Epithelial cell of proximal tubule (primary cell): ENCODE measurements at regions not wholly inside any gene's neighbourhood (a gene's known extent, or its start where the extent isn't known, plus 50 kb on each side); places are given as distances from the start of the nearest gene placed in this dataset.
"Not testable (repeated sequence)": the region's sequence is repeated elsewhere in the genome, so short reads cannot be mapped to it uniquely, and the experiment has no call there.

ENCODE experiments used
- DNase-seq: peaks from one replicate; pipeline ENCODE4 v3.0.0-alpha.2; 2011; ENCODE audit warnings: low read depth
- H3K4me3 ChIP-seq: 2 replicates; pipeline ENCODE4 v1.5.1; 2011; ENCODE audit warnings: low read depth, mild to moderate bottlenecking, low read length
- TF ChIP-seq, protein P1 (sequence below): conservative IDR thresholded peaks from 2 replicates; pipeline ENCODE4 v1.5.1; 2012; ENCODE audit warnings: low read depth, mild to moderate bottlenecking, low read length

DNA sequence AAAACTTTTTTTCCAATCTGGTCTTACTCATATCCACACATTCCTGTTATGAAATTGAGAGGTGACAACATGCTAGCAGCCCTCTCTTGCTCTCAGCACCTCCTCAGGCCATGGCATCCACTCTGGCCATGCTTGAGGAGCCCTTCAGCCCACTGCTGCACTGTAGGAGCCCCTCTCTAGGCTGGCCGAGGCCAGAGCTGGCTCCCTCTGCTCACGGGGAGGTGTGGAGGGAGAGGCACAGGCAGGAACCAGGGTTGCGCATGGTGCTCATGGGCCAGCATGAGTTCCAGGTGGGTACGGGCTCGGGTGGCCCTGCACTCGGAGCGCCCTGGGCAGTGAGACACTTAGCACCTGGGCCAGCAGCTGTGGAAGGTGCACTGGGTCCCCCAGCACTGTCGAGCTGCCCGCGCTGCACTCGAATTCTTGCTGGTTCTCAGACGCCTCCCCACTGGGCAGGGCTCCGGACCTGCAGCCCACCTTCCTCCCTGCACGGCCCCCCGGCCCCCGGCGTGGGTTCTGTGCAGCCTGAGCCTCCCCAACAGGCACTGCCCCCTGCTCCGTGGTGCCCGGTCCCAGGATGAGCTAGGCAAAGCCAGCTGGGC, 1669.6 kb upstream of the CELF4 start:
- TF ChIP-seq, protein P1, sequence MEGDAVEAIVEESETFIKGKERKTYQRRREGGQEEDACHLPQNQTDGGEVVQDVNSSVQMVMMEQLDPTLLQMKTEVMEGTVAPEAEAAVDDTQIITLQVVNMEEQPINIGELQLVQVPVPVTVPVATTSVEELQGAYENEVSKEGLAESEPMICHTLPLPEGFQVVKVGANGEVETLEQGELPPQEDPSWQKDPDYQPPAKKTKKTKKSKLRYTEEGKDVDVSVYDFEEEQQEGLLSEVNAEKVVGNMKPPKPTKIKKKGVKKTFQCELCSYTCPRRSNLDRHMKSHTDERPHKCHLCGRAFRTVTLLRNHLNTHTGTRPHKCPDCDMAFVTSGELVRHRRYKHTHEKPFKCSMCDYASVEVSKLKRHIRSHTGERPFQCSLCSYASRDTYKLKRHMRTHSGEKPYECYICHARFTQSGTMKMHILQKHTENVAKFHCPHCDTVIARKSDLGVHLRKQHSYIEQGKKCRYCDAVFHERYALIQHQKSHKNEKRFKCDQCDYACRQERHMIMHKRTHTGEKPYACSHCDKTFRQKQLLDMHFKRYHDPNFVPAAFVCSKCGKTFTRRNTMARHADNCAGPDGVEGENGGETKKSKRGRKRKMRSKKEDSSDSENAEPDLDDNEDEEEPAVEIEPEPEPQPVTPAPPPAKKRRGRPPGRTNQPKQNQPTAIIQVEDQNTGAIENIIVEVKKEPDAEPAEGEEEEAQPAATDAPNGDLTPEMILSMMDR: no peak
- H3K4me3 ChIP-seq: no peak overlapping the region
- DNase-seq: no peak

DNA sequence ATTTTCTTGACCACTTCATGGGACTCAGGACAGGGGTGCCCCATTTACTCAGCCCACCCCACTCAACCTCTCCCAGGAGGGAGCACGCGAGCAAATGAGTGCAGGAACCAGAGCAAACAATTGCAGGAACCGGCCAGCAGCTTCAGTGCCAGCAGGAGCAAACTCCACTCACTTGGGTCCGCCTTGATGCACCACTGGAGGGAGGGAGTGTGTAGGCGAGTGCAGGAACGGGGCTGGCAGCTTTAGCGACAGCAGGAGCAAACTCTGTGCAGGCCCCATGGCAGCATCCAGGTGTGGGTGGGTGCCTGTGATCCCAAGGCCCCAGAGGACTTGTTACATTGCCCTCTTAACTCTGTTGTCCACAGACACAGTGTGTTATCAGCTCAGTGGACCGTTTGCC, 1667.3 kb upstream of the CELF4 start:
- no peak for DNase-seq
- TF ChIP-seq, protein P1: no peak
- no peak overlapping the region for H3K4me3 ChIP-seq

DNA sequence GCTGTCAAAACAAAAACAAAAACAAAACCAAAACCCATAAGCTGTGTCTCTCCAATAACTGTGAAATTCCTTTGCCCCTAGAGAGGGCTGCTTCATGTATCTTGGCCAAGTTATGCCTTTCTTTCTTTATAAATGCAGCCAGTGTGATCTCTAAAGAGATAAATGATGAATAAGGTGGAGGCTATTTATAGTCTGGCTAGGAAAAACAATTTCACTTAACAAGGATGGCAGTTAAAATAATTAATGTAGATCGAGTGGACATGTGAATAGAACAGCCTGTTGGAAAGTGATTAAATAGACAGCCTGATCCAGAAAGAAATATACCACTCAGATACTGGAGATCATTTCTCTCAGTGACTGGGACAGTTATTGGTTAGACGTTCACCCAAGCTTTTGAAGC, 1666.9 kb upstream of the CELF4 start:
- TF ChIP-seq, protein P1: no peak
- no peak overlapping the region for H3K4me3 ChIP-seq
- no peak for DNase-seq

DNA sequence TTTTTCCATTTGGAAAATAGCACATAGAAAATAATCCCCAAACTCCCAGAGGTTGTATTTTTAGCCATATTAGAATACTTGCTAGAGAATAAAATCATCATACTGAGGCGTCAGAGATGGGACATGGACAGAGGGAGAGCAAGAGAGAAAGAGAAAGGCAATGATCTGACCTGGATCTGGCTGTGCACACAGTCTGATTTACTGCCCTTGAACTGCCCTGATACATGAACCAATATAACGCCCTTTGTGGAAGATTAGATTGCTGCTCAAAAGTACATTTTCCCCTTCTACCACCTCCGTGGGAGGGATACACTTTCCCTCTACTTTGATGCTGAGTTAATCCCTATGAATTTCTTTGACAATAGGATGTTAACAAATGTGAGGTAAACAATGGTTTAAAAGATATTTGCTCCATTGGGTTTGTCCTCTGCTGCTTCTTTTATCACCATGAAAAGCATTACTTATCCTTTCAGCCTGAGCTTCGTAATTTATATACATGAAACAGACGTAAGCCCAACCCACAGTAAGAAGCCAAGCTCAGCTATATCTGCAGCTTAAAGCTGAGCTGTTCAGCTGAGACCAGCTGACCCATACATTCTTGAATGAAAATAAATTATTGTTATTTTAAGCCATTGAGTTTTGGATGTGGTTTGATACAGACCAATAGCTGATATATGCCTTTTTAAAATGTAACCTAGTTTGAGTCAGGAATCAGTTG, 1664.6 kb upstream of the CELF4 start:
- no peak for DNase-seq
- TF ChIP-seq, protein P1: no peak
- no peak overlapping the region for H3K4me3 ChIP-seq

DNA sequence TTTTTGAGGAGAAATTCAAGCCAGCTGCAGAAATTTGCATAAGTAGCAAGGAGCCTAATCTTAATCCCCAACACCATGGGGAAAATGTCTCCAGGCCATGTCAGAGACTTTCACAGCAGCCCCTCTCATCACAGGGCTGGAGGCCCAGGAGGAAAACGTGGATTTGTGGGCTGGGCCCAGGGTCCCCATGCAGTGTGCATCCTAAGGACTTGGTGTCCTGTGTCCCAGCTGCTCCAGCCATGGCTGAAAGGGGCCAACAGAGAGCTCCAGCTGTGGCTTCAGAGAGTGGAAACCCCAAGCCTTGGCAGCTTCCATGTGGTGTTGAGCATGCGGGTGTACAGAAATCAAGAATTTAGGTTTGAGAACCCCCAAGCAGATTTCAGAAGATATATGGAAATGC, 1662.2 kb upstream of the CELF4 start:
- H3K4me3 ChIP-seq, DNase-seq: not testable (repeated sequence)

DNA sequence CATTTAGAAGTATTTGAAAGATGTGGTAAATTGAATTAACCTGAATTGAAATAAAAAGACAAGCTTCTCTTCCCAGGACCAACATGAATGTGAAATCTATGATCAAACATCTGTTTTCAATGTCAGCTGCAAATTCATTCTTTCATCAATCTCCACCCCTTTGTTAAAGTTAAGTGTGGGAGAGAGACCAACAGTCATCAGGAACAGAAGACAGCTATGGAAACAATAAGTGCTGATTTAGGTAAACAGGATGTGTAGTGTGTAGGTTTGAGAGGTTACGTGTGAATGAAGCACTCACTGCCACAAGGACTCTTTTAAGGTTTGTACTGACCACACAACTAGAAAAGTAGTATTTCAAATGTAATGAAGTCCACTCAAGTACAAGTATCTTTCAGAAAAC, 1659.8 kb upstream of the CELF4 start:
- H3K4me3 ChIP-seq: no peak overlapping the region
- DNase-seq: no peak
- TF ChIP-seq, protein P1: no peak

DNA sequence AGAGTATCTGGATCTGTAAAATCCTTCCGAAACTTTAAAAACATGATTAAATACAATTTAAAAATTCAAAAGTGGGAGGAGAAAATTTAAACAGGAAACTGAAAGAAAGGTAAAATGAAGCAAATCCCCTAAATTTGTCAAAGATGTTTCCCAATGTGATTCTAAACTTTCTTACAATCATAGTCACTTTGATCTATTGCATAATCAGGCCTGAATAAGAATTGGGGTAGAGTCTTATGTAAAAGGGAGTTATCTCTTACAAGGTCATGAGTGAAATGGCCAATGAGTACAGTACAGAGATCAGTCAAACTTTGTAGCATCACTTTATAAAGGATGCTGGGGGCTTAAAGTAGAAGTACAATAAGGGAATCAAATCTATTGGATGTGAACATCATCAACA, 1657.7 kb upstream of the CELF4 start:
- TF ChIP-seq, protein P1: no peak
- DNase-seq: no peak
- H3K4me3 ChIP-seq: no peak overlapping the region
